HL-60 (cell line): ENCODE measurements at regions not wholly inside any gene's neighbourhood (a gene's known extent, or its start where the extent isn't known, plus 50 kb on each side); places are given as distances from the start of the nearest gene placed in this dataset.

Source experiments
- DNase-seq, 2 experiments: peaks; one replicate each; pipeline ENCODE4 v3.0.0-alpha.2; 2010 to 2020; ENCODE audit warnings: low read depth in 1 of 2, low spot score in 1 of 2
- H3K27ac ChIP-seq: fragments of 250-450 bp; sonication (Bioruptor Pico); replicated peaks from 2 replicates; pipeline ENCODE4 v1.5.1; 2020; ENCODE audit warnings: mild to moderate bottlenecking, moderate library complexity
- H3K27me3 ChIP-seq: fragments of 250-450 bp; sonication (Bioruptor Pico); 2 replicates; pipeline ENCODE4 v1.5.1; 2021; ENCODE audit warnings: mild to moderate bottlenecking, moderate library complexity; ENCODE audit not compliant: insufficient read depth, poor library complexity, severe bottlenecking
- H3K4me3 ChIP-seq: replicated peaks from 2 replicates; pipeline ENCODE4 v1.5.1; 2011; ENCODE audit warnings: mild to moderate bottlenecking, control low read depth, low read length; ENCODE audit not compliant: insufficient read depth
- GABPA ChIP-seq: IDR thresholded peaks from 2 replicates; pipeline ENCODE4 v1.6.1; 2012; ENCODE audit warnings: low read depth
- POLR2AphosphoS5 ChIP-seq: IDR thresholded peaks from 2 replicates; pipeline ENCODE4 v1.6.1; 2012; ENCODE audit warnings: low read depth
- REST ChIP-seq: IDR thresholded peaks from 2 replicates; pipeline ENCODE4 v1.6.1; 2012; ENCODE audit warnings: low read depth; ENCODE audit not compliant: insufficient replicate concordance
- SPI1 ChIP-seq: IDR thresholded peaks from 2 replicates; pipeline ENCODE4 v1.6.1; 2012; ENCODE audit warnings: low read depth, mild to moderate bottlenecking, borderline replicate concordance
- TF ChIP-seq, protein P1 (sequence below): IDR thresholded peaks from one replicate; pipeline ENCODE4 v1.5.1; 2011; ENCODE audit warnings: low read length, control low read depth, inconsistent platforms; ENCODE audit not compliant: insufficient read depth

DNA sequence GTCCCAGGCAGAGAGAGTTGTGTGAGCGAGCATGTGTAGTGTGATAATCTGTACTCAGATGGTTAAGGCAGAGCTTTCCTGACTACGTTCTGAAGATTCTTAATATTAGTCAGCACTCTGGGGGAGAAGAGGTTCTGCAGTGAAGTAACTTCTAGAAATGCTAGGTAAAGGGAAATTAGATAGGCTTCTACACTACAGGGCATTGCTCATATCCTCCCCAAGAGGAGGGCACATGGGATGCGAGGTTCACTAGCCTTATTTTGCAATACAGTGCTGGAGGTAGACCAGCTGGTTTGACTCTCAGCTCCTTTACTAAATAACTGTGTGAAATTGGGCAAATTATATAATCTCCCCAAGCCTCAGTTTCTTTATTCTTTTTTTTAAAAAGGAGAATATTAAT, 300.3 kb upstream of the PDZRN3 start:
- H3K4me3 ChIP-seq: no peak overlapping the region
- H3K27ac ChIP-seq: no peak overlapping the region
- no peaks in the 10 kb centered on the region for H3K27me3 ChIP-seq
- DNase-seq: no peak
- TF ChIP-seq GABPA (no peak), POLR2AphosphoS5 (no peak), REST (no peak), SPI1 (no peak)
- TF ChIP-seq, protein P1, sequence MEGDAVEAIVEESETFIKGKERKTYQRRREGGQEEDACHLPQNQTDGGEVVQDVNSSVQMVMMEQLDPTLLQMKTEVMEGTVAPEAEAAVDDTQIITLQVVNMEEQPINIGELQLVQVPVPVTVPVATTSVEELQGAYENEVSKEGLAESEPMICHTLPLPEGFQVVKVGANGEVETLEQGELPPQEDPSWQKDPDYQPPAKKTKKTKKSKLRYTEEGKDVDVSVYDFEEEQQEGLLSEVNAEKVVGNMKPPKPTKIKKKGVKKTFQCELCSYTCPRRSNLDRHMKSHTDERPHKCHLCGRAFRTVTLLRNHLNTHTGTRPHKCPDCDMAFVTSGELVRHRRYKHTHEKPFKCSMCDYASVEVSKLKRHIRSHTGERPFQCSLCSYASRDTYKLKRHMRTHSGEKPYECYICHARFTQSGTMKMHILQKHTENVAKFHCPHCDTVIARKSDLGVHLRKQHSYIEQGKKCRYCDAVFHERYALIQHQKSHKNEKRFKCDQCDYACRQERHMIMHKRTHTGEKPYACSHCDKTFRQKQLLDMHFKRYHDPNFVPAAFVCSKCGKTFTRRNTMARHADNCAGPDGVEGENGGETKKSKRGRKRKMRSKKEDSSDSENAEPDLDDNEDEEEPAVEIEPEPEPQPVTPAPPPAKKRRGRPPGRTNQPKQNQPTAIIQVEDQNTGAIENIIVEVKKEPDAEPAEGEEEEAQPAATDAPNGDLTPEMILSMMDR: no peak

DNA sequence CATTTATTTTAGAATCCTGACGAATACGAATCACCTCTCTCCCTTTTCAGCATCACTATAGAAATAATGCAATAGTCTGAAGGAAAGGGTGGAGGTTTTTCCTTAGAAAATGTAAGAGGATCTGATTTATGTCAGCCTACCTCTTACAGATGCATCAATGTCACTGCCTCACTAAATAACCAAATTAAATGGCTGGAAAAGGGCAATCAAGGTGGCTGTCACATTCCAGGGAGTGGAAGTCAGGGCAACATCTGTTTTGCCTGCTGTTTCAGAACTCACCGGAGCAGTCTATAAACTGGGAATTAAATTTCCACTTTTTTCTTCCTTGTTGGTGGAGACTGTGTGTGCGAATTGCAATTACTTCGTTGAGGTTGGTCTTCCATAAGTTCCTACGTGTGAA, 299.3 kb upstream of the PDZRN3 start:
- DNase-seq: no peak

DNA sequence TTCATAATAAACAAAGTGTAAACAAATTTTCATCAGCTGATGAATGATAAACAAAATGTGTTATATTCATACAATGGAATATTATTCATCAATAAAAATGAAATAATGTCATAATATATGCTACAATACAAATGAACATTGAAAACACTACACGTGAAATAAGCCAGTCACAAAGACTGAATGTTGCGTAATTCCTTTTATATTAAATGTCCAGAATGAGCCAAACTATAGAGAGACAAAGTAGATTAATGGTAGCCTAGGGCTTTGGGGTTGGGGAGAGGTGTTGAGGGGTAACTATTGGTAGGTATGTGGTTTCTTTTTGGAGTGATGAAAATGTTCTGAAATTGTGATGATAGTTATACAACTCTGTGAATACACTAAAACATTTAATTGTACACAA, 292.9 kb upstream of the PDZRN3 start:
- TF ChIP-seq SPI1: no peak
- no peak for TF ChIP-seq GABPA
- no peak for TF ChIP-seq POLR2AphosphoS5
- TF ChIP-seq, protein P1: no peak
- TF ChIP-seq REST: no peak
- H3K27me3 ChIP-seq: peaks cover 2% of the 10 kb centered on the region
- no peak overlapping the region for H3K27ac ChIP-seq
- no peak for DNase-seq
- H3K4me3 ChIP-seq: no peak overlapping the region

More for the DNA sequence above, 299.3 kb upstream of the PDZRN3 start:
- no peak overlapping the region for H3K27ac ChIP-seq
- TF ChIP-seq SPI1 (no peak), REST (no peak), GABPA (no peak), POLR2AphosphoS5 (no peak)
- TF ChIP-seq, protein P1: no peak
- H3K27me3 ChIP-seq: no peaks in the 10 kb centered on the region
- no peak overlapping the region for H3K4me3 ChIP-seq
